ENCODE measurements at regions not wholly inside any gene's neighbourhood (a gene's known extent, or its start where the extent isn't known, plus 50 kb on each side); places are given as distances from the start of the nearest gene placed in this dataset.

DNA sequence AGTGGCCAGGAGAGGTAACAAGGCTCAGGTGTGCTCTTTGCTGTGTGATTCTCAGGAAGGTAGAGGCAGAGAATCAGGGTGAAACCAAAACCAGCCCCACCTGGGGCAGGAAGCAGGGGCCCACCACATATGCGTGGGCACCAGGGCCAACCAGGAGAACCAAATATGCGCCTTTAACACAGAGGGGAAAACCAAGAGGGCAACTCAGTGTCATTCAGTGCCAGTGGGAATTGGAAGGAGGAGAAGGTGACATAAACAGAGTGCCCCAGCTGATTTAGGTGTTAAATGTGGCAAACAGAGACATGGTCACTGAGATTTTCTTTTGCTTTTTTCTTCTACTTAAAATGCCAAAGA, 106.8 kb upstream of the MAMLD1 start:
- FAIRE-seq (no peak), DNase-seq (ENCODE audit: low read depth) (no peak)
- TF ChIP-seq, protein P1, sequence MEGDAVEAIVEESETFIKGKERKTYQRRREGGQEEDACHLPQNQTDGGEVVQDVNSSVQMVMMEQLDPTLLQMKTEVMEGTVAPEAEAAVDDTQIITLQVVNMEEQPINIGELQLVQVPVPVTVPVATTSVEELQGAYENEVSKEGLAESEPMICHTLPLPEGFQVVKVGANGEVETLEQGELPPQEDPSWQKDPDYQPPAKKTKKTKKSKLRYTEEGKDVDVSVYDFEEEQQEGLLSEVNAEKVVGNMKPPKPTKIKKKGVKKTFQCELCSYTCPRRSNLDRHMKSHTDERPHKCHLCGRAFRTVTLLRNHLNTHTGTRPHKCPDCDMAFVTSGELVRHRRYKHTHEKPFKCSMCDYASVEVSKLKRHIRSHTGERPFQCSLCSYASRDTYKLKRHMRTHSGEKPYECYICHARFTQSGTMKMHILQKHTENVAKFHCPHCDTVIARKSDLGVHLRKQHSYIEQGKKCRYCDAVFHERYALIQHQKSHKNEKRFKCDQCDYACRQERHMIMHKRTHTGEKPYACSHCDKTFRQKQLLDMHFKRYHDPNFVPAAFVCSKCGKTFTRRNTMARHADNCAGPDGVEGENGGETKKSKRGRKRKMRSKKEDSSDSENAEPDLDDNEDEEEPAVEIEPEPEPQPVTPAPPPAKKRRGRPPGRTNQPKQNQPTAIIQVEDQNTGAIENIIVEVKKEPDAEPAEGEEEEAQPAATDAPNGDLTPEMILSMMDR (IDR thresholded peaks at IDR 0.05; ENCODE audit: insufficient read depth, low read length, severe bottlenecking), result no peak
- Histone ChIP-seq H3K27me3 (ENCODE audit: control insufficient read depth, insufficient read depth, low read length) (no peaks in the 10 kb centered on the region), H3K4me3 (ENCODE audit: low read depth, low read length) (no peak overlapping the region), H3K36me3 (ENCODE audit: control insufficient read depth, insufficient read depth, low read length) (no peaks in the 10 kb centered on the region)

DNA sequence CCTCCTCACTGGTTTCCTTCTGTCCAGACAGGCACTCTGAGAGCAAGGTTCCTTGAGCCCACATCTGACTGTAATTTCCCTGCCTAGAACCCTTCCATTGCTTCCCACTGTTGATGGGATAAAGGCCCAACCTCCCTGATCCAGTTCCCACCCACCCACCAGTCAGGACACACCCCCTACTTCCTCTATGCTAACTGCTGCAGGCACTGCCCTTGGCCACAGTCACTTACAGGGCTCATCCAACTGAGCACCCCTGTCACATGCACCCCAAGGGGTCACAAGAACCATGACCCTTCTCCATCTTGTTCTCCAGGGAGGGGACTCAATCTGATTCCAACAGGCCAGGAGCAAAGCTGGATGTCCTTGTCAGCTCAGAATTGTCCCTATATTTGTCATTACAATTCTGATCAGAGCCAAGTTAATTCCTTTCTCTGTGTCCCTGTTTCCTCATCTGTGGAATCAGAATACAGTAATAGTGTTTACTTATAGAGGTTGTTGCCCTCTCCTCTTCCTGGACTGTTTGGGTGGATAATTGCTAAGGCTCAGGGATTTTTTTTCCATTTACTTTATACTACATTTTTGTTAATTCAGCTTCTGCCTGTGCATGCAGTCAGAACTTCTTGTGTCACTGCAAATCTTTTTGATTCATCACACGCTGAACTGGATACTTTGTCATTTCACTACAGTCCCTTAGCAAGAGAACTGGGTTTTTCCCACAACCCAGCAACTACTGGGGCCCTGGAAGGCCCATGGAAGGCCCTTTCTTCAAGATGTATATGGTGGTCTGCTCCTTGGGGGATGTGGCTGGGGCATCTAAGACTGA, 105.6 kb upstream of the MAMLD1 start:
- DNase-seq (ENCODE audit: low read depth) (no peak), FAIRE-seq (no peak)
- no peak overlapping the region for H3K4me3 ChIP-seq (ENCODE audit: low read depth, low read length)
- no peaks in the 10 kb centered on the region for H3K36me3 ChIP-seq (ENCODE audit: control insufficient read depth, insufficient read depth, low read length)
- TF ChIP-seq, protein P1 (IDR thresholded peaks at IDR 0.05; ENCODE audit: insufficient read depth, low read length, severe bottlenecking), result no peak
- H3K27me3 ChIP-seq (ENCODE audit: control insufficient read depth, insufficient read depth, low read length), result no peaks in the 10 kb centered on the region

DNA sequence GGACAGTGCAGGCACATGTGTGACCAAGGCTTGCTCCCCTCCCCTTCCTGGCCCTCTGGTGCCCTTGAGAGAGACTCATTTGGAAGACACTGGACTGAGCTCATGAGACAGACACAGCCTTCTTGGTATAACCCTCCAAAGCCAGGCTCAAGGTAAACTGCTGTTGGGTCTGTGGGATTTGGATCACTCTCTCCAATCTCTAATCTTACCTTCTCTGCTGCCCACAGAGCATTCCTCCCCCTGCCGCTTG, 105.0 kb upstream of the MAMLD1 start:
- no peaks in the 10 kb centered on the region for H3K27me3 ChIP-seq (ENCODE audit: control insufficient read depth, insufficient read depth, low read length)
- DNase-seq (ENCODE audit: low read depth) (no peak), FAIRE-seq (no peak)
- TF ChIP-seq, protein P1 (IDR thresholded peaks at IDR 0.05; ENCODE audit: insufficient read depth, low read length, severe bottlenecking), result no peak
- H3K4me3 ChIP-seq (ENCODE audit: low read depth, low read length), result no peak overlapping the region
- H3K36me3 ChIP-seq (ENCODE audit: control insufficient read depth, insufficient read depth, low read length), result no peaks in the 10 kb centered on the region

DNA sequence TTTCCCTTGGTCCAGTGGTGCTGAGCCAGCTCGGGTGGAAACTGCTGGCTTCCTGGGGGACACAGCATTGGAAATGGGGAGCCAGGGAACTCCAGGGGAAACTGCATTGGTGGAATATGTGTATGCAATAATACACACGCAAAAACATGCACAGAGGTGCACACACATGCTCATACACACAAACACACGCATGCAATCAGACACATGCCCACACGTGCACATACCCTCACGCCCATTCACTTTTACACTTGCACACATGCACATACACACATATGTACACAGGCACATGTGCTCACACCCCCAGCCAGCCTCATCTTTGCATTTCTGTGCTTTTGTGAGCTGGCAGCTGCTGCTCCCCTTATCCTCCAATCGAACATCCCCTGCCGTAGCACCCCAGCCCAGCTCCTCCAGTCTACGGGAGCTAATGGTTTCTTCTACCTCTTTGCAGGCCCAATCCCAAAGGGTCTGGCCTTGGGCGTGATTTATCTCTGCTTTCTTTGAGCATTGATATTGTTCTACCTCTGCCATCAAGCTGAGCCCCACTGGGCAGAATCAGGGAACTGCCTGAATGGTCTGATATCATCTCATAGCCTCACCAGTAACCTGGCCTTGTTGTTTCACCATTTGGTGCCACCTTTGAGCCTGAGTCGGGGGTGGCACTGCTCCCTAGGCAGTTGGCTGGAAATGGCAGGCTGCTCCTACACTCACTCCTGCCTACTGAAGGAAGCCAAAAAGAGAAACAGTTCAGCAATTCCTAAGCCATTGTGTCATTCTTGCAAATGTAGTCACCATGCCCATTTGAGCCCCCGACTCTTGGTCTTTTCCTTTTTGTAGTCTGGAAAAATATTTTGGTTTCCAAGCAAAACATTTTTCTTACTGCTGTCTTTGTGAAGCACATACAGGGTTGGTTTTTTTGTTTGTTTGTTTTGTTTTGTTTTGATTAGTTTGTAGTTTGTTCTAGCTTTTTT, 104.4 kb upstream of the MAMLD1 start:
- Histone ChIP-seq H3K27me3 (ENCODE audit: control insufficient read depth, insufficient read depth, low read length) (no peaks in the 10 kb centered on the region), H3K4me3 (ENCODE audit: low read depth, low read length) (no peak overlapping the region), H3K36me3 (ENCODE audit: control insufficient read depth, insufficient read depth, low read length) (no peaks in the 10 kb centered on the region)
- FAIRE-seq (no peak), DNase-seq (ENCODE audit: low read depth) (no peak)
- TF ChIP-seq, protein P1 (IDR thresholded peaks at IDR 0.05; ENCODE audit: insufficient read depth, low read length, severe bottlenecking), result no peak

DNA sequence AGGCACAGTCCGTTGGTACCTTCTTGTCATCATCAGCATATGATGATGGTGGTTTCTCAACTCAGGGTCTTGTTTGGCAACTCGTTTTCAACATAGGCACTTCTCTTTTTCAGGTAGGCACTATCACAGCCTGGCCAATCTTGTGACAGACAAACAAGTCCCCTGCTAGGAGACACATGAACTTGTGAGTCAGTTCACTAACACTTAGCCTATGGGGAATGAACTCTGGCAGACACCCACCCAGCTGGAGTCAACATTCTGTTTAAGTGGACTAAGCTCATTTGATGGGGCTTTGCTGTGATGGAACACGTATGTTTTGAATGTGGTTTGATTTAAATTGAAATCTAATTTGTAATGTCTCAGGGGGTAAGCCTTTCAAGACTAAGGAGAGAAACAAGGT, 100.7 kb upstream of the MAMLD1 start:
- DNase-seq (ENCODE audit: low read depth) (no peak), FAIRE-seq (peak; percentile 91)
- H3K4me3 ChIP-seq (ENCODE audit: low read depth, low read length), result no peak overlapping the region
- no peaks in the 10 kb centered on the region for H3K36me3 ChIP-seq (ENCODE audit: control insufficient read depth, insufficient read depth, low read length)
- H3K27me3 ChIP-seq (ENCODE audit: control insufficient read depth, insufficient read depth, low read length), result peaks cover 2% of the 10 kb centered on the region
- TF ChIP-seq, protein P1 (IDR thresholded peaks at IDR 0.05; ENCODE audit: insufficient read depth, low read length, severe bottlenecking), result no peak

All from bronchial epithelial cell (primary cell).